T-helper 2 cell treated with Interferon-gamma antibody and Interleukin-4, amounts not matched to agents 5 μg/mL and 100 μg/mL, for 36 hours (primary cell): ENCODE measurements at regions not wholly inside any gene's neighbourhood (a gene's known extent, or its start where the extent isn't known, plus 50 kb on each side); places are given as distances from the start of the nearest gene placed in this dataset.
"Not testable (repeated sequence)": the region's sequence is repeated elsewhere in the genome, so short reads cannot be mapped to it uniquely, and the experiment has no call there.

ENCODE experiments used
- DNase-seq: peaks from one replicate; pipeline ENCODE4 v3.0.0; 2021; ENCODE audit warnings: low spot score
- H3K27ac Mint-ChIP-seq: one replicate; pipeline ENCODE4 v1.8.0; 2021; ENCODE audit warnings: mild to moderate bottlenecking, mixed read lengths
- H3K27me3 Mint-ChIP-seq: one replicate; pipeline ENCODE4 v1.8.0; 2021; ENCODE audit warnings: low read depth, mixed read lengths
- H3K36me3 Mint-ChIP-seq: one replicate; pipeline ENCODE4 v1.8.0; 2021; ENCODE audit warnings: low read depth, mixed read lengths
- H3K4me1 Mint-ChIP-seq: one replicate; pipeline ENCODE4 v1.8.0; 2021; ENCODE audit warnings: low read depth, mixed read lengths
- H3K4me3 Mint-ChIP-seq: one replicate; pipeline ENCODE4 v1.8.0; 2022; ENCODE audit warnings: mild to moderate bottlenecking, moderate library complexity, mixed read lengths
- H3K9me3 Mint-ChIP-seq: one replicate; pipeline ENCODE4 v1.8.0; 2021; ENCODE audit warnings: mixed read lengths

GRCh38 chr14:84272290-84272721 lies 1257.6 kb upstream of the FLRT2 start:
- Mint-ChIP-seq H3K4me3 (no peak overlapping the region), H3K27ac (no peak overlapping the region), H3K36me3 (no peaks in the 10 kb centered on the region), H3K27me3 (no peaks in the 10 kb centered on the region), H3K4me1 (no peaks in the 10 kb centered on the region), H3K9me3 (peaks cover 16% of the 10 kb centered on the region)
- DNase-seq, result no peak

DNA sequence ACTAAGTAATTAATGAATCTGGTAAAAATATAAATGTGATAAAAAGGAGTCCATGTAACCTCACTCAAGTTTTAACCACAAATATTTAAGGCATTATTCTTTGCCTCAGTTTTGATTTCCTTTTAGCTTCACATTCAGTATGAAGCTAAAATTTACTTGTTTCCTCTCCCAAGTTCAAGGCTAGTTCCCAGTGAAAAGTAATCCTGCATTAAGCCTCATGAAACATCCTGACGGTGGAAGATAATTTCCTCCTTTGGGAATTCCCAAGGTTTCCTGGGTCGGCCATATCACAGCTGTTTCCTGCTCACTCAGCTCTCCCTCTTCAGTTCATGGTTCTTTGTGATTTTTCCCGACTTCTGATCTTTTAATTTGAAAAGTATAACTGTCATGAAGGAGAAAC lies 1256.8 kb upstream of the FLRT2 start:
- DNase-seq, result no peak
- H3K9me3 Mint-ChIP-seq, result peaks cover 15% of the 10 kb centered on the region
- no peak overlapping the region for H3K4me3 Mint-ChIP-seq

GRCh38 chr14:84282618-84283017 lies 1247.3 kb upstream of the FLRT2 start:
- no peak overlapping the region for H3K4me3 Mint-ChIP-seq
- no peaks in the 10 kb centered on the region for H3K4me1 Mint-ChIP-seq
- H3K27ac Mint-ChIP-seq, result no peak overlapping the region
- no peaks in the 10 kb centered on the region for H3K36me3 Mint-ChIP-seq
- H3K27me3 Mint-ChIP-seq, result no peaks in the 10 kb centered on the region
- no peak for DNase-seq
- H3K9me3 Mint-ChIP-seq, result peaks cover 11% of the 10 kb centered on the region

More for the DNA sequence above, 1256.8 kb upstream of the FLRT2 start:
- no peaks in the 10 kb centered on the region for H3K27me3 Mint-ChIP-seq
- no peaks in the 10 kb centered on the region for H3K36me3 Mint-ChIP-seq
- H3K4me1 Mint-ChIP-seq, result no peaks in the 10 kb centered on the region
- H3K27ac Mint-ChIP-seq, result no peak overlapping the region

GRCh38 chr14:84288781-84289180 lies 1241.2 kb upstream of the FLRT2 start:
- Mint-ChIP-seq H3K9me3 (peaks cover 20% of the 10 kb centered on the region), H3K36me3 (no peaks in the 10 kb centered on the region), H3K4me1 (no peaks in the 10 kb centered on the region), H3K27ac (no peak overlapping the region), H3K4me3 (no peak overlapping the region), H3K27me3 (no peaks in the 10 kb centered on the region)
- no peak for DNase-seq

- Mint-ChIP-seq H3K4me1 (no peaks in the 10 kb centered on the region), H3K9me3 (peaks cover 17% of the 10 kb centered on the region), H3K27ac (no peak overlapping the region), H3K4me3 (no peak overlapping the region), H3K27me3 (no peaks in the 10 kb centered on the region), H3K36me3 (no peaks in the 10 kb centered on the region)
- DNase-seq, result no peak
These were observed 1231.2 kb upstream of the FLRT2 start for GRCh38 chr14:84298663-84299195.

GRCh38 chr14:84303140-84303539 lies 1226.8 kb upstream of the FLRT2 start:
- no peak for DNase-seq
- Mint-ChIP-seq H3K4me3 (no peak overlapping the region), H3K9me3 (peaks cover 30% of the 10 kb centered on the region), H3K36me3 (no peaks in the 10 kb centered on the region), H3K4me1 (no peaks in the 10 kb centered on the region), H3K27me3 (no peaks in the 10 kb centered on the region), H3K27ac (no peak overlapping the region)

GRCh38 chr14:84312551-84312950 lies 1217.4 kb upstream of the FLRT2 start:
- no peaks in the 10 kb centered on the region for H3K4me1 Mint-ChIP-seq
- H3K36me3 Mint-ChIP-seq, result no peaks in the 10 kb centered on the region
- H3K27me3 Mint-ChIP-seq, result no peaks in the 10 kb centered on the region
- H3K9me3 Mint-ChIP-seq, result peaks cover 60% of the 10 kb centered on the region
- no peak for DNase-seq
- no peak overlapping the region for H3K4me3 Mint-ChIP-seq
- no peak overlapping the region for H3K27ac Mint-ChIP-seq

- Mint-ChIP-seq H3K36me3 (no peaks in the 10 kb centered on the region), H3K9me3 (peaks cover 40% of the 10 kb centered on the region), H3K27me3 (no peaks in the 10 kb centered on the region), H3K4me3 (no peak overlapping the region), H3K4me1 (no peaks in the 10 kb centered on the region), H3K27ac (no peak overlapping the region)
- DNase-seq, result no peak
These were observed 1206.5 kb upstream of the FLRT2 start for GRCh38 chr14:84323450-84323849.

DNA sequence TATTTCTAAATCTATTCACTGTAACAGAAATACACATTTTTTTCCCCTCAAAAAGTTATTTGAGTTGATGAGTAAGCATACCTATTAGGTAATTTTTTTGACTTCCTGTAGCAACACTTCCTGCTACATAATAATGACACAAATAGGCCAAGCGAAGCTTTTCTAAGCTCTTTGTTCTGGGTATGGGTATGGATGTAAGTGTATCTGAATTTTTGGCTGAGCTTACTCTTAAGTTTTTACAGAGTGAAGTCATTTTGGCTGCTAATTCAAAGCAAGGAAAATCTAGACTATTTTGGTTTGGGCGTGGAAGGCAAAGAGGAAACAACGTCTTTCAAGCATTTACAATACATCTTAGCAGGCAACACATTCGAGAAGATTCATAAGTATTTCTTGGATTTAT lies 1206.0 kb upstream of the FLRT2 start:
- H3K36me3 Mint-ChIP-seq, result no peaks in the 10 kb centered on the region

DNA sequence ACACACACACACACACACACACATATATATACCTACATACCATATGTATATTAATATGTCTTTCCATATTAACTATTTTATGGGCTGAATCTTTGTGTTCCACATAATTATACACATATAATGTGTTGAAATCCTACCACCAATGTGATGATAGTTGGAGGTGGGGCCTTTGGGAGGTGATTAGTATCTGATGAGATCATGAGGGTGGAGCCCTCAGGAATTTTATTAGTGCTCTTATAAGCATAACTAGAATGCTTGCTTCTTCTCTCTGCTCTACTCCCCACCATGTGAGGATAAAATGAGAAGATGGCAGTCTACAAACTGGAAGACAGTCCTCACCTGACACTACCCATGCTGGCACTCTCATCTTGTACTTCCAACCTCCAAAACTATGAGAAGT lies 1193.5 kb upstream of the FLRT2 start:
- DNase-seq, result no peak
- Mint-ChIP-seq H3K27ac (no peak overlapping the region), H3K9me3 (peaks cover 46% of the 10 kb centered on the region), H3K4me3 (no peak overlapping the region), H3K4me1 (no peaks in the 10 kb centered on the region), H3K36me3 (no peaks in the 10 kb centered on the region), H3K27me3 (no peaks in the 10 kb centered on the region)

More for the DNA sequence above, 1206.0 kb upstream of the FLRT2 start:
- H3K9me3 Mint-ChIP-seq, result peaks cover 42% of the 10 kb centered on the region
- no peak overlapping the region for H3K27ac Mint-ChIP-seq
- DNase-seq, result no peak
- no peaks in the 10 kb centered on the region for H3K27me3 Mint-ChIP-seq
- H3K4me1 Mint-ChIP-seq, result no peaks in the 10 kb centered on the region
- no peak overlapping the region for H3K4me3 Mint-ChIP-seq

DNA sequence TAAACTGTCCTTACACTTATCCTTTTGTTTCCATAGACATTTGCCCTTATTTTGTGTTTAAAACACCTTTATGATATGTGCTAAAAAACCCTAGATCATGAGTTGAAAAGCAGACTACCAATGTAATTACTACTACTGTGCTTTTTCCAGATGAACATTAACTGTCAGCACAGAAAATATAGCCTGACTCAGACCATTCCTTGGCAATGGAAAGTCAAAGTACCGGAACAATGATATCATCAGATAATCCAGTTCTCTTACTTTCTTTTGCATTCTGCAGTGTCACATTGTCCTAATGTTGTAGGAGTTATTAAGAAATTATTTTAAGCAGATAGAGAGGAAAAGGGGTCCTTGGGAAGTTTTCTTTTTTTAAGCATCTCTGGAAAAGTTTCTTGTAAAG lies 1189.0 kb upstream of the FLRT2 start:
- no peak for DNase-seq
- Mint-ChIP-seq H3K9me3 (peaks cover 43% of the 10 kb centered on the region), H3K27ac (no peak overlapping the region), H3K4me3 (no peak overlapping the region), H3K4me1 (no peaks in the 10 kb centered on the region), H3K36me3 (no peaks in the 10 kb centered on the region), H3K27me3 (no peaks in the 10 kb centered on the region)

- not testable (repeated sequence) for DNase-seq, H3K27me3 Mint-ChIP-seq, H3K4me3 Mint-ChIP-seq, H3K27ac Mint-ChIP-seq, H3K36me3 Mint-ChIP-seq, H3K4me1 Mint-ChIP-seq
- peaks cover 46% of the 10 kb centered on the region for H3K9me3 Mint-ChIP-seq
These were observed 1188.1 kb upstream of the FLRT2 start for GRCh38 chr14:84341867-84342266.

GRCh38 chr14:84343656-84344055 lies 1186.3 kb upstream of the FLRT2 start:
- no peak for DNase-seq
- H3K4me1 Mint-ChIP-seq, result no peaks in the 10 kb centered on the region
- H3K4me3 Mint-ChIP-seq, result no peak overlapping the region
- no peak overlapping the region for H3K27ac Mint-ChIP-seq
- H3K36me3 Mint-ChIP-seq, result no peaks in the 10 kb centered on the region
- no peaks in the 10 kb centered on the region for H3K27me3 Mint-ChIP-seq
- H3K9me3 Mint-ChIP-seq, result peaks cover 44% of the 10 kb centered on the region

DNA sequence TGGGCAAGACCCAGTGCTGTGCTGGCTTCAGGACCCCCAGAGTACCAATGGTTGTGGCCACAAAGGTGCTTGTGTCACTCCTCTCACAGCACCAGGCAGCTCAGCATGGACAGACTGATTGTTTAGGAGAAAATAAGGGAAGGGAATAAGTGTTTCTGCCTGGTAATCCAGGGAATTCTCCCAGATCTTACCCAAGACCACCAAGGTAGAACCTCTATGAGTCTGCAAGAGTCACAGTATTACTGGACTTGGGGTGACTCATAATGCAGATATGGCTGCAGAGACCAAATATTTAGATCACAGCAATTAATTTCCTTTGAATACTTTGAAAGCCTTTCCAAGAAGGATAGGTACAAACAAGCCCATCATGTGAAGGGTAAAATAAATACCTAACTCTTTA lies 1178.3 kb upstream of the FLRT2 start:
- H3K27me3 Mint-ChIP-seq, result no peaks in the 10 kb centered on the region
- DNase-seq, result no peak
- no peaks in the 10 kb centered on the region for H3K4me1 Mint-ChIP-seq
- no peak overlapping the region for H3K27ac Mint-ChIP-seq
- H3K36me3 Mint-ChIP-seq, result no peaks in the 10 kb centered on the region
- H3K4me3 Mint-ChIP-seq, result no peak overlapping the region
- H3K9me3 Mint-ChIP-seq, result peaks cover 71% of the 10 kb centered on the region

DNA sequence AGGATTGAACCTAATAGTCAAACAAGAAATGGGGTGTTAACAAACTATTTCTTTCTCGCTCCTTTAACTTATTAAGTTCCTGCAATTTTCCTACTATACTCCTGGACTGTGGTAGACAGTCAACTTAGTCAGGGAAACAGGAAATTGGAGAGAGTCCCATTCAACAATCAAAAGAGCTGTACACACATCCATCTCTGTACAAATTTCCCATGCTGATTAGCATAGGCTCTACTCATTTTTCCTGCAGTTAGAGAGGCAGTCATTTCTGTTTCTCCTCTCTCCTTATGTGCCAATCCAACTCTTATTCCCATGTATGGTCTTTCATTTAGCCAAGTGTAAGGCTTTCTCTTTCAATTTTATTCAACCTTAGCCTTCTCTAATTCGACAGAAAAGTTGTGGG lies 1168.5 kb upstream of the FLRT2 start:
- Mint-ChIP-seq H3K27me3 (no peaks in the 10 kb centered on the region), H3K9me3 (peaks cover 46% of the 10 kb centered on the region), H3K36me3 (no peaks in the 10 kb centered on the region), H3K27ac (no peak overlapping the region), H3K4me1 (no peaks in the 10 kb centered on the region), H3K4me3 (no peak overlapping the region)
- no peak for DNase-seq
